Suprapubic skin (tissue), 4 donors: ENCODE measurements at regions not wholly inside any gene's neighbourhood (a gene's known extent, or its start where the extent isn't known, plus 50 kb on each side); places are given as distances from the start of the nearest gene placed in this dataset.

ENCODE experiments used
- CTCF ChIP-seq, 2 donors: fragments of 200-600 bp in 1 of 2; fragments of 450-650 bp in 1 of 2; sonication (generic) in 1 of 2; IDR thresholded peaks; one replicate each; pipeline ENCODE4 v1.5.1; 2016 to 2019; ENCODE audit warnings: antibody characterized with exemption in 2 of 2, mild to moderate bottlenecking in 1 of 2, moderate library complexity in 1 of 2
- EP300 ChIP-seq: sonication (generic); formaldehyde crosslinking; IDR thresholded peaks from one replicate; pipeline ENCODE4 v1.6.1; 2017; ENCODE audit warnings: antibody characterized with exemption
- POLR2AphosphoS5 ChIP-seq, 3 donors: sonication (generic); formaldehyde crosslinking; IDR thresholded peaks; one replicate each; pipeline ENCODE4 v1.6.1; 2017; ENCODE audit warnings: antibody characterized with exemption in 3 of 3

GRCh38 chr7:155215576-155216325, 81.9 kb upstream of the INSIG1 start:
- no peak for TF ChIP-seq EP300
- TF ChIP-seq CTCF (IDR thresholded peaks at IDR 0.05) = no peak
- TF ChIP-seq POLR2AphosphoS5 (IDR thresholded peaks at IDR 0.05) = no peak
